RWPE2 (cell line): ENCODE measurements at regions not wholly inside any gene's neighbourhood (a gene's known extent, or its start where the extent isn't known, plus 50 kb on each side); places are given as distances from the start of the nearest gene placed in this dataset.

ENCODE experiments used
- ATAC-seq: fragments of 200-7000 bp; cut with Tn5 transposase; 3 replicates; pipeline ENCODE4 v1.9.1; 2021; ENCODE audit warnings: low read depth
- DNase-seq: peaks from one replicate; pipeline ENCODE4 v3.0.0-alpha.2; 2020; ENCODE audit warnings: low spot score
- H3K27ac ChIP-seq: fragments of 450-650 bp; 2 replicates; pipeline ENCODE4 v1.5.1; 2017; ENCODE audit warnings: mild to moderate bottlenecking; ENCODE audit not compliant: poor library complexity, severe bottlenecking
- H3K27me3 ChIP-seq: fragments of 250-450 bp; sonication (Bioruptor Pico); 2 replicates; pipeline ENCODE4 v1.5.1; 2021; ENCODE audit warnings: mild to moderate bottlenecking, moderate library complexity; ENCODE audit not compliant: insufficient read depth, poor library complexity, severe bottlenecking
- H3K36me3 ChIP-seq: fragments of 250-450 bp; sonication (Bioruptor Pico); 2 replicates; pipeline ENCODE4 v1.5.1; 2020; ENCODE audit warnings: low read depth, mild to moderate bottlenecking, moderate library complexity
- H3K4me1 ChIP-seq: fragments of 250-450 bp; sonication (Bioruptor Pico); 2 replicates; pipeline ENCODE4 v1.5.1; 2021; ENCODE audit warnings: mild to moderate bottlenecking, moderate library complexity; ENCODE audit not compliant: insufficient read depth, poor library complexity, severe bottlenecking
- H3K4me3 ChIP-seq: fragments of 250-450 bp; sonication (Bioruptor Pico); 2 replicates; pipeline ENCODE4 v1.5.1; 2021; ENCODE audit warnings: mild to moderate bottlenecking, moderate library complexity; ENCODE audit not compliant: severe bottlenecking
- H3K9me3 ChIP-seq: fragments of 250-450 bp; sonication (Bioruptor Pico); 2 replicates; pipeline ENCODE4 v1.5.1; 2021; ENCODE audit warnings: mild to moderate bottlenecking, moderate library complexity; ENCODE audit not compliant: severe bottlenecking
- TF ChIP-seq, protein P1 (sequence below): fragments of 450-650 bp; IDR thresholded peaks from one replicate; pipeline ENCODE4 v1.5.1; 2017; ENCODE audit warnings: mild to moderate bottlenecking, moderate library complexity; ENCODE audit not compliant: poor library complexity, severe bottlenecking

DNA sequence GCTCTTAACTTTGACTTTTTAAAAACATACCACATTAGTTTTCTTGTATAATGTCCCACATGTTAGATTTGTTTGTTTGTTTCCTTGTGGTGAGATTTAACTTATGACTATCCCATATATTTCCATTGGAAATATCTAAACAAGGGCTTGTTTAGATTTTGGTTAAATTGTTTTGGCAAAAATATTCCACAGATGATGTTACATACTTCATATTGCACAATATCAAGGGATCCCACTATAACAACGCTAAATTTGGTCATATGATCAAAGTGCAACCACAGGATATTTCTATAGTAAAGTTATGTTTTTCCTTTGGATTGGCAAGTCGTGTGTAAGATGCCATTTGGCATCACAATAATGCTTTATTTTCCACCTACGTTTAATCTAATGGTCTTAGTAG lies 396.7 kb downstream of the TGFB2 start:
- no peak overlapping the region for H3K27ac ChIP-seq
- TF ChIP-seq, protein P1, sequence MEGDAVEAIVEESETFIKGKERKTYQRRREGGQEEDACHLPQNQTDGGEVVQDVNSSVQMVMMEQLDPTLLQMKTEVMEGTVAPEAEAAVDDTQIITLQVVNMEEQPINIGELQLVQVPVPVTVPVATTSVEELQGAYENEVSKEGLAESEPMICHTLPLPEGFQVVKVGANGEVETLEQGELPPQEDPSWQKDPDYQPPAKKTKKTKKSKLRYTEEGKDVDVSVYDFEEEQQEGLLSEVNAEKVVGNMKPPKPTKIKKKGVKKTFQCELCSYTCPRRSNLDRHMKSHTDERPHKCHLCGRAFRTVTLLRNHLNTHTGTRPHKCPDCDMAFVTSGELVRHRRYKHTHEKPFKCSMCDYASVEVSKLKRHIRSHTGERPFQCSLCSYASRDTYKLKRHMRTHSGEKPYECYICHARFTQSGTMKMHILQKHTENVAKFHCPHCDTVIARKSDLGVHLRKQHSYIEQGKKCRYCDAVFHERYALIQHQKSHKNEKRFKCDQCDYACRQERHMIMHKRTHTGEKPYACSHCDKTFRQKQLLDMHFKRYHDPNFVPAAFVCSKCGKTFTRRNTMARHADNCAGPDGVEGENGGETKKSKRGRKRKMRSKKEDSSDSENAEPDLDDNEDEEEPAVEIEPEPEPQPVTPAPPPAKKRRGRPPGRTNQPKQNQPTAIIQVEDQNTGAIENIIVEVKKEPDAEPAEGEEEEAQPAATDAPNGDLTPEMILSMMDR, result no peak
- H3K9me3 ChIP-seq, result no peaks in the 10 kb centered on the region
- H3K36me3 ChIP-seq, result no peaks in the 10 kb centered on the region
- H3K4me1 ChIP-seq, result no peaks in the 10 kb centered on the region
- no peak overlapping the region for H3K4me3 ChIP-seq
- no peak for DNase-seq
- no peak for ATAC-seq
- no peaks in the 10 kb centered on the region for H3K27me3 ChIP-seq

- Histone ChIP-seq H3K36me3 (no peaks in the 10 kb centered on the region), H3K27ac (no peak overlapping the region), H3K27me3 (no peaks in the 10 kb centered on the region), H3K4me3 (no peak overlapping the region), H3K4me1 (no peaks in the 10 kb centered on the region), H3K9me3 (no peaks in the 10 kb centered on the region)
- TF ChIP-seq, protein P1, result no peak
- no peak; the same call in 2 of the 3 replicates for ATAC-seq
- DNase-seq, result no peak
Observed at GRCh38 chr1:218742467-218743262, 397.5 kb downstream of the TGFB2 start.

DNA sequence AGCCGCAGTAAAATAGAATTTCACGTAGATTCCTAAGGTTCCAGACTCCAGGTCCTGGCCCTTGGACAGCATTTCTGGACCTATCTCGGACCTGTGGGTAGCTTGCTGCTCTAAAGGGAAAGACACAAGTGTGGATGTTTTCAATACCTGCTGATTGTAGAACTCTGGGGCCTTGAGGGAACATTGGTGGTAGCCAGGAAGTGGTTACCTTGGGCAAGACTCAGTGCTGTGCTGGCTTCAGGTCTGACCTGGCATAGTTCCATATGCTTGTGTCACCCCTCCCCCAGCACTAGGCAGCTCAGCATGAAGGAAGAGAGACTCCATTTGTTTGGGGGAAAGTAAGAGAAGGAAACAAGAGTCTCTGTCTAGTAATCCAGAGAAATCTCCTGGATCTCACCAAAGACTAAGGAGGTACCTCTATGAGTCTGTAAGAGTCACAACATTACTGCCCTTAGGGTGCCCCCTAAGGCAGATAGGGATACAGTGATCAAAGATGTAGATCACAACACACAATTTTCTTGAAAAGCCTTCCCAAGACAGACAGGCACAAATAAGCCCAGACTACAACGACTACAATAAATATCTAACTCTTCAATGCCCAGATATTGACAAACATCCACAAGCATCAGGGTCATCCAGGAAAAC lies 398.8 kb downstream of the TGFB2 start:
- Histone ChIP-seq H3K36me3 (no peaks in the 10 kb centered on the region), H3K4me3 (no peak overlapping the region), H3K4me1 (peaks cover 5% of the 10 kb centered on the region), H3K27ac (no peak overlapping the region), H3K27me3 (no peaks in the 10 kb centered on the region), H3K9me3 (no peaks in the 10 kb centered on the region)
- ATAC-seq (no peak), DNase-seq (no peak)
- TF ChIP-seq, protein P1, result no peak

GRCh38 chr1:218748071-218748470 lies 402.9 kb downstream of the TGFB2 start:
- H3K27ac ChIP-seq, result no peak overlapping the region
- peaks cover 5% of the 10 kb centered on the region for H3K4me1 ChIP-seq
- H3K36me3 ChIP-seq, result no peaks in the 10 kb centered on the region
- TF ChIP-seq, protein P1, result no peak
- ATAC-seq (no peak), DNase-seq (no peak)
- H3K27me3 ChIP-seq, result no peaks in the 10 kb centered on the region
- no peaks in the 10 kb centered on the region for H3K9me3 ChIP-seq
- H3K4me3 ChIP-seq, result no peak overlapping the region
